IMR-90 (cell line): ENCODE measurements at regions not wholly inside any gene's neighbourhood (a gene's known extent, or its start where the extent isn't known, plus 50 kb on each side); places are given as distances from the start of the nearest gene placed in this dataset.
"Not testable (repeated sequence)": the region's sequence is repeated elsewhere in the genome, so short reads cannot be mapped to it uniquely, and the experiment has no call there.

Experiments
- ATAC-seq: fragments of 200-7000 bp; cut with Tn5 transposase; 2 replicates; pipeline ENCODE4 v1.9.1; 2020; ENCODE audit warnings: low read depth, mild to moderate bottlenecking, moderate library complexity
- BruUV-seq: library from RNA; stranded (reverse); fragments of 400-500 nt; replicated peaks from 2 replicates; lab custom pipeline; 2021; lab: Mats Ljungman, UMichigan
- CTCF ChIA-PET: fragments of 300-600 bp; formaldehyde crosslinking; extraction: SDS; loops from one replicate; lab custom pipeline; 2021; ENCODE audit warnings: antibody characterized with exemption; lab: Yijun Ruan, JAX
- POLR2A ChIA-PET: fragments of 300-600 bp; sonication (Branson Sonifier 250); formaldehyde crosslinking; loops from one replicate; lab custom pipeline; 2022; ENCODE audit warnings: antibody characterized with exemption; ENCODE audit not compliant: unreplicated experiment; lab: Charles Lee
- DNase-seq: peaks from one replicate; pipeline ENCODE4 v3.0.0; 2013
- H2AFZ ChIP-seq: replicated peaks from 2 replicates; pipeline ENCODE3; 2013; ENCODE audit warnings: low read length, mild to moderate bottlenecking; ENCODE audit not compliant: poor library complexity
- H2AK5ac ChIP-seq: 2 replicates; pipeline ENCODE4 v1.6.1; 2013; ENCODE audit warnings: low read depth, low read length, inconsistent platforms
- H2AK9ac ChIP-seq: replicated peaks from 2 replicates; pipeline ENCODE3; 2013; ENCODE audit warnings: mild to moderate bottlenecking, low read depth, low read length, moderate library complexity; ENCODE audit not compliant: poor library complexity
- H2BK120ac ChIP-seq: 2 replicates; pipeline ENCODE4 v1.6.1; 2013; ENCODE audit warnings: low read depth, low read length, inconsistent platforms
- H2BK15ac ChIP-seq: 3 replicates; pipeline ENCODE4 v1.6.1; 2013; ENCODE audit warnings: low read depth, low read length, inconsistent platforms
- H2BK20ac ChIP-seq: 2 replicates; pipeline ENCODE4 v1.6.1; 2013; ENCODE audit warnings: low read depth, mild to moderate bottlenecking, inconsistent platforms, low read length, moderate library complexity
- H2BK5ac ChIP-seq: 2 replicates; pipeline ENCODE4 v1.6.1; 2013; ENCODE audit warnings: mild to moderate bottlenecking, low read depth, low read length, inconsistent platforms; ENCODE audit not compliant: poor library complexity, severe bottlenecking
- H3K14ac ChIP-seq: replicated peaks from 2 replicates; pipeline ENCODE4 v1.6.1; 2013; ENCODE audit warnings: low read depth, low read length, inconsistent platforms
- H3K18ac ChIP-seq: 2 replicates; pipeline ENCODE4 v1.6.1; 2013; ENCODE audit warnings: low read depth, low read length, control low read depth
- H3K23ac ChIP-seq: 2 replicates; pipeline ENCODE4 v1.6.1; 2013; ENCODE audit warnings: low read depth, low read length, inconsistent platforms
- H3K27ac ChIP-seq: 2 replicates; pipeline ENCODE4 v1.5.1; 2013; ENCODE audit warnings: mild to moderate bottlenecking, control low read depth, low read length; ENCODE audit not compliant: insufficient read depth
- H3K27me3 ChIP-seq: 2 replicates; pipeline ENCODE4 v1.6.1; 2013; ENCODE audit warnings: low read length; ENCODE audit not compliant: control insufficient read depth, insufficient read depth
- H3K36me3 ChIP-seq: 2 replicates; pipeline ENCODE4 v1.6.1; 2013; ENCODE audit warnings: low read length, mixed read lengths; ENCODE audit not compliant: control insufficient read depth, insufficient read depth
- H3K4ac ChIP-seq: 2 replicates; pipeline ENCODE4 v1.6.1; 2013; ENCODE audit warnings: low read depth, low read length, inconsistent platforms
- H3K4me1 ChIP-seq: 2 replicates; pipeline ENCODE4 v1.6.1; 2013; ENCODE audit warnings: low read length, mixed read lengths; ENCODE audit not compliant: control insufficient read depth, insufficient read depth
- H3K4me2 ChIP-seq: 2 replicates; pipeline ENCODE4 v1.6.1; 2013; ENCODE audit warnings: low read depth, mild to moderate bottlenecking, control low read depth, low read length, moderate library complexity
- H3K4me3 ChIP-seq: 2 replicates; pipeline ENCODE4 v1.5.1; 2013; ENCODE audit warnings: low read depth, mild to moderate bottlenecking, control low read depth, low read length, moderate library complexity; ENCODE audit not compliant: insufficient read depth
- H3K56ac ChIP-seq: 2 replicates; pipeline ENCODE4 v1.6.1; 2013; ENCODE audit warnings: low read length, inconsistent platforms; ENCODE audit not compliant: insufficient read depth; ENCODE audit errors: extremely low read depth
- H3K79me1 ChIP-seq, 2 experiments: 2 replicates each; pipeline ENCODE4 v1.6.1; 2013; ENCODE audit warnings: low read length in 2 of 2, inconsistent platforms in 1 of 2, low read depth in 1 of 2
- H3K9ac ChIP-seq: 2 replicates; pipeline ENCODE4 v1.6.1; 2013; ENCODE audit warnings: low read depth, low read length, control low read depth
- H3K9me1 ChIP-seq: 2 replicates; pipeline ENCODE4 v1.6.1; 2013; ENCODE audit warnings: low read length, inconsistent platforms; ENCODE audit not compliant: insufficient read depth
- H3K9me3 ChIP-seq: 2 replicates; pipeline ENCODE4 v1.6.1; 2013; ENCODE audit warnings: low read length; ENCODE audit not compliant: control insufficient read depth, insufficient read depth
- H4K20me1 ChIP-seq: 2 replicates; pipeline ENCODE4 v1.6.1; 2013; ENCODE audit warnings: low read length, inconsistent platforms; ENCODE audit not compliant: insufficient read depth
- H4K5ac ChIP-seq: 2 replicates; pipeline ENCODE4 v1.6.1; 2013; ENCODE audit warnings: mild to moderate bottlenecking, low read depth, low read length, control low read depth
- H4K8ac ChIP-seq, 2 experiments: 2 replicates each; pipeline ENCODE4 v1.6.1; 2013; ENCODE audit warnings: low read depth in 2 of 2, low read length in 2 of 2, control low read depth in 1 of 2, inconsistent platforms in 1 of 2
- H4K91ac ChIP-seq: 2 replicates; pipeline ENCODE4 v1.6.1; 2013; ENCODE audit warnings: low read depth, low read length, inconsistent platforms; ENCODE audit not compliant: insufficient read depth
- WGBS, 2 experiments: methylation state at CpG; one replicate each; pipeline versions ENCODE4 v1.1.5 to v1.1.7; 2013; ENCODE audit warnings: missing lambda C conversion rate in 2 of 2; ENCODE audit not compliant: insufficient read length in 1 of 2; ENCODE audit errors: extremely low coverage in 2 of 2; 5-methylcytosine and 5-hydroxymethylcytosine counted together
- dilution Hi-C: fragments of 300-500 bp; cut with HindIII; formaldehyde crosslinking; loops from one replicate; pipeline ENCODE4 v1.14.3; 2018; ENCODE audit warnings: low sequenced_read_pairs; ENCODE audit not compliant: unreplicated experiment
- in situ Hi-C: fragments of 300-500 bp; cut with MboI; formaldehyde crosslinking; loops from 3 replicates; pipeline ENCODE4 v1.14.3; 2019; ENCODE audit warnings: low sequenced_read_pairs, inconsistent platforms, mixed read lengths
- intact Hi-C: fragments of 100-400 bp; cut with micrococcal nuclease; formaldehyde crosslinking; loops from 2 replicates; pipeline ENCODE4 v1.10.0; 2022

DNA sequence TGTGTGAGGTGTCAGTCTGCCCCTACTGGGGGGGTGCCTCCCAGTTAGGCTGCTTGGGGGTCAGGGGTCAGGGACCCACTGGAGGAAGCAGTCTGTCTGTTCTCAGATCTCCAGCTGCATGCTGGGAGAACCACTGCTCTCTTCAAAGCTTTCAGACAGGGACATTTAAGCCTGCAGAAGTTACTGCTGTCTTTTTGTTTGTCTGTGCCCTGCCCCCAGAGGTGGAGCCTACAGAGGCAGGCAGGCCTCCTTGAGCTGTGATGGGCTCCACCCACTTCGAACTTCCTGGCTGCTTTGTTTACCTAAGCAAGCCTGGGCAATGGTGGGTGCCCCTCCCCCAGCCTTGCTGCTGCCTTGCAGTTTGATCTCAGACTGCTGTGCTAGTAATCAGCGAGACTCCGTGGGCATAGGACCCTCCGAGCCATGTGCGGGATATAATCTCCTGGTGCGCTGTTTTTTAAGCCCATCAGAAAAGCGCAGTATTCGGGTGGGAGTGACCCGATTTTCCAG, 153.7 kb upstream of the RXFP1 start:
- H3K14ac ChIP-seq, H2AFZ ChIP-seq, H3K56ac ChIP-seq, H3K79me1 ChIP-seq, intact Hi-C loops, H2AK5ac ChIP-seq, H2BK5ac ChIP-seq, H3K9me3 ChIP-seq, H3K4me3 ChIP-seq, H3K4me1 ChIP-seq, H3K18ac ChIP-seq, POLR2A ChIA-PET, H4K91ac ChIP-seq, H4K5ac ChIP-seq, H2BK15ac ChIP-seq, H3K23ac ChIP-seq, H4K8ac ChIP-seq, CTCF ChIA-PET, H3K9me1 ChIP-seq, H3K36me3 ChIP-seq, H3K4me2 ChIP-seq, H2BK20ac ChIP-seq, H3K27me3 ChIP-seq, H3K27ac ChIP-seq, H2AK9ac ChIP-seq, H2BK120ac ChIP-seq, H3K4ac ChIP-seq, ATAC-seq, DNase-seq, BruUV-seq, in situ Hi-C loops, H4K20me1 ChIP-seq, H3K9ac ChIP-seq, dilution Hi-C loops: not testable (repeated sequence)
- WGBS, 2 experiments: 100% methylated on average over 2 of the region's 9 CpGs; no CpG with 5 or more reads in 1 of the 2 experiments
